Gastrocnemius medialis (tissue), 4 donors: ENCODE measurements at regions not wholly inside any gene's neighbourhood (a gene's known extent, or its start where the extent isn't known, plus 50 kb on each side); places are given as distances from the start of the nearest gene placed in this dataset.

Experiments
- POLR2A ChIP-seq, 2 donors: fragments of 450-650 bp; IDR thresholded peaks; one replicate each; pipeline ENCODE4 v1.6.1; 2017; ENCODE audit warnings: antibody characterized with exemption in 2 of 2, mild to moderate bottlenecking in 2 of 2, moderate library complexity in 2 of 2
- TF ChIP-seq, protein P1 (sequence below), 5 experiments: fragments of 450-650 bp in 3 of 5; fragments of 200-600 bp in 2 of 5; sonication (generic) in 2 of 5; IDR thresholded peaks in 4 of 5; conservative IDR thresholded peaks in 1 of 5; 1 replicate in 4 of 5; 2 replicates in 1 of 5; pipeline ENCODE4 v1.5.1; 2016 to 2019; ENCODE audit warnings: antibody characterized with exemption in 5 of 5, mild to moderate bottlenecking in 3 of 5, moderate library complexity in 3 of 5

DNA sequence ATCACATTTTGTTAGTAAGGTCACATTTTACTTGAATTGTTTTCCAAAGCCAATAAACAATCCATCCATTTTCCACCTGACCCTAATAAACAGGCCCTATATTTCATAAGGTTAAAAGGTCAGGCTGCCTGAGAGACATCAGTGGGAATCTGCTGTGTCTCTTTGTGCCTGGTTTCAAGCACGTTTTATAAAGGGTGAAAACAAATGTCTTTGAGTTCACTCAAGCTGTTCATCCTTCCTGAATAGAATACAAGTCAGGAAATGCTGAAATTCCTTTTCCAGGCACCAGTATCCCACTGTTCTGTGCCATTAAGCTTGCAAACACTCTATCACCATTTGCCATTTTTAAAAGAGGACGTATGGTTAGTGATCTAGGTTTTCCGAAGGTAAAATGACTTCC lies 67.5 kb upstream of the SPATA13 start:
- TF ChIP-seq POLR2A (IDR thresholded peaks at IDR 0.05) = no peak
- TF ChIP-seq, protein P1, sequence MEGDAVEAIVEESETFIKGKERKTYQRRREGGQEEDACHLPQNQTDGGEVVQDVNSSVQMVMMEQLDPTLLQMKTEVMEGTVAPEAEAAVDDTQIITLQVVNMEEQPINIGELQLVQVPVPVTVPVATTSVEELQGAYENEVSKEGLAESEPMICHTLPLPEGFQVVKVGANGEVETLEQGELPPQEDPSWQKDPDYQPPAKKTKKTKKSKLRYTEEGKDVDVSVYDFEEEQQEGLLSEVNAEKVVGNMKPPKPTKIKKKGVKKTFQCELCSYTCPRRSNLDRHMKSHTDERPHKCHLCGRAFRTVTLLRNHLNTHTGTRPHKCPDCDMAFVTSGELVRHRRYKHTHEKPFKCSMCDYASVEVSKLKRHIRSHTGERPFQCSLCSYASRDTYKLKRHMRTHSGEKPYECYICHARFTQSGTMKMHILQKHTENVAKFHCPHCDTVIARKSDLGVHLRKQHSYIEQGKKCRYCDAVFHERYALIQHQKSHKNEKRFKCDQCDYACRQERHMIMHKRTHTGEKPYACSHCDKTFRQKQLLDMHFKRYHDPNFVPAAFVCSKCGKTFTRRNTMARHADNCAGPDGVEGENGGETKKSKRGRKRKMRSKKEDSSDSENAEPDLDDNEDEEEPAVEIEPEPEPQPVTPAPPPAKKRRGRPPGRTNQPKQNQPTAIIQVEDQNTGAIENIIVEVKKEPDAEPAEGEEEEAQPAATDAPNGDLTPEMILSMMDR (IDR thresholded peaks at IDR 0.05 in 4 of 5, conservative IDR thresholded peaks at IDR 0.05 in 1 of 5) = no peak
